B cell (primary cell): ENCODE measurements at regions not wholly inside any gene's neighbourhood (a gene's known extent, or its start where the extent isn't known, plus 50 kb on each side); places are given as distances from the start of the nearest gene placed in this dataset.

Experiments used
- ATAC-seq: fragments of 200-7000 bp; cut with Tn5 transposase; one replicate; pipeline ENCODE4 v1.10.0; 2021; ENCODE audit warnings: low read depth, mild to moderate bottlenecking, moderate number of reproducible peaks, moderate library complexity
- CTCF ChIA-PET: fragments of 350-600 bp; sonication (Branson Sonifier 250); formaldehyde crosslinking; loops from one replicate; lab custom pipeline; 2021; ENCODE audit warnings: antibody characterized with exemption, inconsistent platforms; lab: Charles Lee
- POLR2A ChIA-PET: fragments of 350-600 bp; sonication (Branson Sonifier 250); formaldehyde crosslinking; loops from one replicate; lab custom pipeline; 2021; ENCODE audit warnings: antibody characterized with exemption; lab: Charles Lee
- DNase-seq: peaks from one replicate; pipeline ENCODE4 v3.0.0; 2013
- H2AFZ ChIP-seq: 2 replicates; pipeline ENCODE4 v1.6.1; 2012; ENCODE audit warnings: mild to moderate bottlenecking, low read depth, low read length; ENCODE audit not compliant: insufficient read depth, poor library complexity, severe bottlenecking
- H3K27ac ChIP-seq, 2 donors: 1 replicate in 1 of 2; 2 replicates in 1 of 2; pipeline ENCODE4 v1.5.1; 2012 to 2013; ENCODE audit warnings: low read length in 2 of 2, mild to moderate bottlenecking in 2 of 2, moderate library complexity in 1 of 2
- H3K27me3 ChIP-seq, 4 experiments: fragments of 200-600 bp in 1 of 4; sonication (generic) in 1 of 4; replicated peaks in 1 of 4; 1 replicate in 2 of 4; 2 replicates in 2 of 4; pipeline versions ENCODE4 v1.6.1 to v1.7.0; 2013 to 2016; ENCODE audit warnings: low read length in 3 of 4, mild to moderate bottlenecking in 2 of 4, mixed read lengths in 1 of 4, moderate library complexity in 1 of 4; ENCODE audit not compliant: insufficient read depth in 4 of 4, control insufficient read depth in 3 of 4; ENCODE audit errors: control extremely low read depth in 1 of 4
- H3K36me3 ChIP-seq, 2 experiments: replicated peaks in 1 of 2; 1 replicate in 1 of 2; 2 replicates in 1 of 2; pipeline versions ENCODE4 v1.6.1 to v1.7.1; 2013; ENCODE audit warnings: low read length in 1 of 2; ENCODE audit not compliant: insufficient read depth in 2 of 2, control insufficient read depth in 1 of 2; ENCODE audit errors: control extremely low read depth in 1 of 2, extremely low read depth in 1 of 2
- H3K4me1 ChIP-seq, 2 donors: fragments of 200-600 bp in 1 of 2; sonication (generic) in 1 of 2; 1 replicate in 1 of 2; 2 replicates in 1 of 2; pipeline versions ENCODE4 v1.5.1 to v1.6.1; 2013 to 2017; ENCODE audit warnings: low read length in 2 of 2; ENCODE audit not compliant: control insufficient read depth in 2 of 2, insufficient read depth in 2 of 2
- H3K4me2 ChIP-seq: replicated peaks from 2 replicates; pipeline ENCODE3; 2012; ENCODE audit warnings: mild to moderate bottlenecking, low read depth, low read length; ENCODE audit not compliant: poor library complexity, severe bottlenecking
- H3K4me3 ChIP-seq, 5 experiments: fragments of 200-600 bp in 1 of 5; sonication (generic) in 1 of 5; 1 replicate in 3 of 5; 2 replicates in 2 of 5; pipeline versions ENCODE4 v1.5.1 to v1.7.0; 2011 to 2016; ENCODE audit warnings: low read length in 4 of 5, mild to moderate bottlenecking in 4 of 5, low read depth in 2 of 5, control low read depth in 1 of 5, moderate library complexity in 1 of 5; ENCODE audit not compliant: insufficient read depth in 1 of 5; ENCODE audit errors: control extremely low read depth in 1 of 5, extremely low read depth in 1 of 5
- H3K79me2 ChIP-seq: fragments of 200-600 bp; sonication (generic); one replicate; pipeline ENCODE4 v1.6.0; 2016; ENCODE audit warnings: low read length; ENCODE audit not compliant: control insufficient read depth, insufficient read depth
- H3K9ac ChIP-seq: fragments of 200-600 bp; sonication (generic); 2 replicates; pipeline ENCODE4 v1.6.1; 2017; ENCODE audit warnings: mild to moderate bottlenecking, low read length, moderate library complexity
- H3K9me3 ChIP-seq, 3 donors: one replicate each; pipeline versions ENCODE4 v1.6.1 to v1.7.1; 2013; ENCODE audit warnings: low read length in 2 of 3; ENCODE audit not compliant: control insufficient read depth in 2 of 3, insufficient read depth in 1 of 3; ENCODE audit errors: control extremely low read depth in 1 of 3
- H4K20me1 ChIP-seq: 2 replicates; pipeline ENCODE4 v1.6.0; 2012; ENCODE audit warnings: mild to moderate bottlenecking, low read length; ENCODE audit not compliant: insufficient read depth, control insufficient read depth, poor library complexity, severe bottlenecking
- H3K27ac Mint-ChIP-seq: one replicate; pipeline ENCODE4 v1.8.0; 2021; ENCODE audit warnings: mixed read lengths
- H3K27me3 Mint-ChIP-seq: one replicate; pipeline ENCODE4 v1.8.0; 2021; ENCODE audit warnings: mixed read lengths
- H3K4me1 Mint-ChIP-seq: one replicate; pipeline ENCODE4 v1.8.0; 2021; ENCODE audit warnings: mixed read lengths
- H3K4me3 Mint-ChIP-seq: one replicate; pipeline ENCODE4 v1.8.0; 2021; ENCODE audit warnings: mixed read lengths
- H3K9me3 Mint-ChIP-seq: one replicate; pipeline ENCODE4 v1.8.0; 2022; ENCODE audit warnings: mixed read lengths; ENCODE audit not compliant: insufficient read depth
- EZH2 ChIP-seq: IDR thresholded peaks from 2 replicates; pipeline ENCODE4 v1.6.1; 2012; ENCODE audit warnings: borderline replicate concordance, low read depth, mild to moderate bottlenecking, moderate library complexity, low read length; ENCODE audit not compliant: insufficient read depth, poor library complexity, severe bottlenecking
- WGBS: methylation state at CpG from one replicate; pipeline ENCODE4 v1.1.5; 2013; ENCODE audit warnings: missing lambda C conversion rate; ENCODE audit not compliant: insufficient coverage; 5-methylcytosine and 5-hydroxymethylcytosine counted together
- intact Hi-C: fragments of 100-400 bp; cut with micrococcal nuclease; formaldehyde crosslinking; loops from one replicate; pipeline ENCODE4 v1.10.0; 2022
- TF ChIP-seq, protein P1 (sequence below): fragments of 200-600 bp; IDR thresholded peaks from one replicate; pipeline ENCODE4 v1.8.0; 2022; ENCODE audit warnings: antibody characterized with exemption, mild to moderate bottlenecking

- no peak overlapping the region for H3K4me3 Mint-ChIP-seq
- ATAC-seq = no peak
- intact Hi-C loops = no loop called here
- ChIA-PET CTCF (no interaction called here), POLR2A (no interaction called here)
- H3K27ac ChIP-seq = no peak overlapping the region
- DNase-seq = no peak
- no peak overlapping the region for H3K9ac ChIP-seq
- H3K27me3 ChIP-seq = no peaks in the 10 kb centered on the region
- no peak overlapping the region for H3K4me3 ChIP-seq
- no peak overlapping the region for H3K27ac Mint-ChIP-seq
- no peaks in the 10 kb centered on the region for H3K4me1 ChIP-seq
- H3K9me3 ChIP-seq = no peaks in the 10 kb centered on the region
- no peak overlapping the region for H2AFZ ChIP-seq
- H4K20me1 ChIP-seq = no peaks in the 10 kb centered on the region
- TF ChIP-seq, protein P1, sequence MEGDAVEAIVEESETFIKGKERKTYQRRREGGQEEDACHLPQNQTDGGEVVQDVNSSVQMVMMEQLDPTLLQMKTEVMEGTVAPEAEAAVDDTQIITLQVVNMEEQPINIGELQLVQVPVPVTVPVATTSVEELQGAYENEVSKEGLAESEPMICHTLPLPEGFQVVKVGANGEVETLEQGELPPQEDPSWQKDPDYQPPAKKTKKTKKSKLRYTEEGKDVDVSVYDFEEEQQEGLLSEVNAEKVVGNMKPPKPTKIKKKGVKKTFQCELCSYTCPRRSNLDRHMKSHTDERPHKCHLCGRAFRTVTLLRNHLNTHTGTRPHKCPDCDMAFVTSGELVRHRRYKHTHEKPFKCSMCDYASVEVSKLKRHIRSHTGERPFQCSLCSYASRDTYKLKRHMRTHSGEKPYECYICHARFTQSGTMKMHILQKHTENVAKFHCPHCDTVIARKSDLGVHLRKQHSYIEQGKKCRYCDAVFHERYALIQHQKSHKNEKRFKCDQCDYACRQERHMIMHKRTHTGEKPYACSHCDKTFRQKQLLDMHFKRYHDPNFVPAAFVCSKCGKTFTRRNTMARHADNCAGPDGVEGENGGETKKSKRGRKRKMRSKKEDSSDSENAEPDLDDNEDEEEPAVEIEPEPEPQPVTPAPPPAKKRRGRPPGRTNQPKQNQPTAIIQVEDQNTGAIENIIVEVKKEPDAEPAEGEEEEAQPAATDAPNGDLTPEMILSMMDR = no peak
- no peak for TF ChIP-seq EZH2
- WGBS = no CpG with 5 or more reads among the region's 2 CpGs
- no peaks in the 10 kb centered on the region for H3K4me1 Mint-ChIP-seq
- H3K9me3 Mint-ChIP-seq = no peaks in the 10 kb centered on the region
- no peaks in the 10 kb centered on the region for H3K27me3 Mint-ChIP-seq
- no peaks in the 10 kb centered on the region for H3K36me3 ChIP-seq
- no peaks in the 10 kb centered on the region for H3K79me2 ChIP-seq
- H3K4me2 ChIP-seq = no peak overlapping the region
Observed at GRCh38 chr3:8085498-8085897, 416.1 kb upstream of the LMCD1 start.

- DNase-seq (no peak), ATAC-seq (no peak)
- Mint-ChIP-seq H3K9me3 (no peaks in the 10 kb centered on the region), H3K4me1 (no peaks in the 10 kb centered on the region), H3K27ac (no peak overlapping the region), H3K27me3 (no peaks in the 10 kb centered on the region), H3K4me3 (no peak overlapping the region)
- no peak overlapping the region for H3K9ac ChIP-seq
- no peak overlapping the region for H3K27ac ChIP-seq
- H3K4me2 ChIP-seq = no peak overlapping the region
- ChIA-PET POLR2A (no interaction called here), CTCF (no interaction called here)
- no peaks in the 10 kb centered on the region for H3K9me3 ChIP-seq
- no peaks in the 10 kb centered on the region for H3K36me3 ChIP-seq
- TF ChIP-seq EZH2 = no peak
- TF ChIP-seq, protein P1 = no peak
- H4K20me1 ChIP-seq = no peaks in the 10 kb centered on the region
- H3K4me1 ChIP-seq = no peaks in the 10 kb centered on the region
- no peaks in the 10 kb centered on the region for H3K27me3 ChIP-seq
- intact Hi-C loops = no loop called here
- WGBS = no CpG with 5 or more reads among the region's 3 CpGs
- H2AFZ ChIP-seq = no peak overlapping the region
- no peaks in the 10 kb centered on the region for H3K79me2 ChIP-seq
- H3K4me3 ChIP-seq = no peak overlapping the region
Observed at GRCh38 chr3:8087951-8088350, 413.7 kb upstream of the LMCD1 start.
